RWPE2 (cell line): ENCODE measurements at regions not wholly inside any gene's neighbourhood (a gene's known extent, or its start where the extent isn't known, plus 50 kb on each side); places are given as distances from the start of the nearest gene placed in this dataset.

Experiments used
- ATAC-seq: fragments of 200-7000 bp; cut with Tn5 transposase; 3 replicates; pipeline ENCODE4 v1.9.1; 2021; ENCODE audit warnings: low read depth
- DNase-seq: peaks from one replicate; pipeline ENCODE4 v3.0.0-alpha.2; 2020; ENCODE audit warnings: low spot score
- H3K27ac ChIP-seq: fragments of 450-650 bp; 2 replicates; pipeline ENCODE4 v1.5.1; 2017; ENCODE audit warnings: mild to moderate bottlenecking; ENCODE audit not compliant: poor library complexity, severe bottlenecking
- H3K27me3 ChIP-seq: fragments of 250-450 bp; sonication (Bioruptor Pico); 2 replicates; pipeline ENCODE4 v1.5.1; 2021; ENCODE audit warnings: mild to moderate bottlenecking, moderate library complexity; ENCODE audit not compliant: insufficient read depth, poor library complexity, severe bottlenecking
- H3K36me3 ChIP-seq: fragments of 250-450 bp; sonication (Bioruptor Pico); 2 replicates; pipeline ENCODE4 v1.5.1; 2020; ENCODE audit warnings: low read depth, mild to moderate bottlenecking, moderate library complexity
- H3K4me1 ChIP-seq: fragments of 250-450 bp; sonication (Bioruptor Pico); 2 replicates; pipeline ENCODE4 v1.5.1; 2021; ENCODE audit warnings: mild to moderate bottlenecking, moderate library complexity; ENCODE audit not compliant: insufficient read depth, poor library complexity, severe bottlenecking
- H3K4me3 ChIP-seq: fragments of 250-450 bp; sonication (Bioruptor Pico); 2 replicates; pipeline ENCODE4 v1.5.1; 2021; ENCODE audit warnings: mild to moderate bottlenecking, moderate library complexity; ENCODE audit not compliant: severe bottlenecking
- H3K9me3 ChIP-seq: fragments of 250-450 bp; sonication (Bioruptor Pico); 2 replicates; pipeline ENCODE4 v1.5.1; 2021; ENCODE audit warnings: mild to moderate bottlenecking, moderate library complexity; ENCODE audit not compliant: severe bottlenecking
- TF ChIP-seq, protein P1 (sequence below): fragments of 450-650 bp; IDR thresholded peaks from one replicate; pipeline ENCODE4 v1.5.1; 2017; ENCODE audit warnings: mild to moderate bottlenecking, moderate library complexity; ENCODE audit not compliant: poor library complexity, severe bottlenecking

DNA sequence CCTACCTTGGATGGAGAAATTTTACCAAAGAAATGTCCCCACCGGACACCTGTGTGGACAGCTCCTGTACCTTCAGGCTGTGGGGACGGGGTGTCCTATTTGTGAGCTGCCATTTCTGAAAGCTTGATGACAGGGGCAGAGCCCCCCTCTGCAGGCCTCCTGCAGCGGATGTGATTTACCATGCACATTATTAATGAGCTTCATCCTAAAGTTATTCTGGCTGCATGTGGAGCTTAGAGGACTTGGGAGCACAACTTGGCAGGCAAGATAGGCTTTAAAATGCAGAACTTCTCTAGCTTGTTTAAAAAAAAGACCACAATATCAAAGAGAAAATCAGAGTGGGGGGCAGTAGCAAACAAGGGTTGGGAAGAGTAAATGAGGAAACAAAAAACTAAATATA is 350.0 kb upstream of the KLHL29 start:
- Histone ChIP-seq H3K27ac (no peak overlapping the region), H3K9me3 (no peaks in the 10 kb centered on the region), H3K4me1 (no peaks in the 10 kb centered on the region), H3K27me3 (no peaks in the 10 kb centered on the region), H3K4me3 (no peak overlapping the region), H3K36me3 (no peaks in the 10 kb centered on the region)
- ATAC-seq (no peak), DNase-seq (no peak)
- TF ChIP-seq, protein P1, sequence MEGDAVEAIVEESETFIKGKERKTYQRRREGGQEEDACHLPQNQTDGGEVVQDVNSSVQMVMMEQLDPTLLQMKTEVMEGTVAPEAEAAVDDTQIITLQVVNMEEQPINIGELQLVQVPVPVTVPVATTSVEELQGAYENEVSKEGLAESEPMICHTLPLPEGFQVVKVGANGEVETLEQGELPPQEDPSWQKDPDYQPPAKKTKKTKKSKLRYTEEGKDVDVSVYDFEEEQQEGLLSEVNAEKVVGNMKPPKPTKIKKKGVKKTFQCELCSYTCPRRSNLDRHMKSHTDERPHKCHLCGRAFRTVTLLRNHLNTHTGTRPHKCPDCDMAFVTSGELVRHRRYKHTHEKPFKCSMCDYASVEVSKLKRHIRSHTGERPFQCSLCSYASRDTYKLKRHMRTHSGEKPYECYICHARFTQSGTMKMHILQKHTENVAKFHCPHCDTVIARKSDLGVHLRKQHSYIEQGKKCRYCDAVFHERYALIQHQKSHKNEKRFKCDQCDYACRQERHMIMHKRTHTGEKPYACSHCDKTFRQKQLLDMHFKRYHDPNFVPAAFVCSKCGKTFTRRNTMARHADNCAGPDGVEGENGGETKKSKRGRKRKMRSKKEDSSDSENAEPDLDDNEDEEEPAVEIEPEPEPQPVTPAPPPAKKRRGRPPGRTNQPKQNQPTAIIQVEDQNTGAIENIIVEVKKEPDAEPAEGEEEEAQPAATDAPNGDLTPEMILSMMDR: no peak

- Histone ChIP-seq H3K36me3 (no peaks in the 10 kb centered on the region), H3K27me3 (no peaks in the 10 kb centered on the region), H3K4me3 (no peak overlapping the region), H3K4me1 (no peaks in the 10 kb centered on the region), H3K27ac (no peak overlapping the region), H3K9me3 (no peaks in the 10 kb centered on the region)
- TF ChIP-seq, protein P1: no peak
- ATAC-seq (no peak), DNase-seq (no peak)
These were observed 348.4 kb upstream of the KLHL29 start for GRCh38 chr2:23036629-23037028.

DNA sequence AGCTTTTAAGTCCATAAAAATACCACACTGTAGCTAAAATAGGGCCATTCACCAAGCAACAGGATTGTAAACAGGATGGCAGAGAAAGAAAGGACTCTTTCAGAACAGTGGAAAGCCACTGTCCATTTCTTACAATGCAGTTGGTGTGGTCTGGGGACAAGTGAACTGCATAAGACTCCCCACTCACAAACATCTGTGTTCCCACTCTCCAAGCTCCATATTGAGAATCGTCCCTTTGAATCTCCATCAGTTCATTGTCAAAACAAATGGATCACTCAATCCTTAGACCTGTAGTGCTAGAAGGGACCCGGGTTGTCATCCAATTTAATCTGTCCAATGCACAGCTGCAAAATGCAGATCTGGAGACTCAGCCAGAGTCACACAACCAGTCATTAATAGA is 347.4 kb upstream of the KLHL29 start:
- H3K9me3 ChIP-seq: no peaks in the 10 kb centered on the region
- TF ChIP-seq, protein P1: no peak
- H3K27me3 ChIP-seq: no peaks in the 10 kb centered on the region
- no peak overlapping the region for H3K27ac ChIP-seq
- ATAC-seq: no peak
- no peaks in the 10 kb centered on the region for H3K4me1 ChIP-seq
- H3K36me3 ChIP-seq: no peaks in the 10 kb centered on the region
- H3K4me3 ChIP-seq: no peak overlapping the region
- DNase-seq: no peak

- DNase-seq (no peak), ATAC-seq (no peak)
- H3K27me3 ChIP-seq: no peaks in the 10 kb centered on the region
- no peak overlapping the region for H3K4me3 ChIP-seq
- no peaks in the 10 kb centered on the region for H3K36me3 ChIP-seq
- H3K27ac ChIP-seq: no peak overlapping the region
- TF ChIP-seq, protein P1: no peak
- H3K4me1 ChIP-seq: no peaks in the 10 kb centered on the region
- peaks cover 2% of the 10 kb centered on the region for H3K9me3 ChIP-seq
These were observed 343.5 kb upstream of the KLHL29 start for GRCh38 chr2:23041443-23041842.

GRCh38 chr2:23042216-23042906 is 342.6 kb upstream of the KLHL29 start:
- ATAC-seq (no peak), DNase-seq (no peak)
- Histone ChIP-seq H3K4me1 (no peaks in the 10 kb centered on the region), H3K27me3 (no peaks in the 10 kb centered on the region), H3K36me3 (no peaks in the 10 kb centered on the region), H3K4me3 (no peak overlapping the region), H3K27ac (no peak overlapping the region), H3K9me3 (peaks cover 4% of the 10 kb centered on the region)
- TF ChIP-seq, protein P1: no peak
